OCI-LY1 (cell line): ENCODE measurements at regions not wholly inside any gene's neighbourhood (a gene's known extent, or its start where the extent isn't known, plus 50 kb on each side); places are given as distances from the start of the nearest gene placed in this dataset.

Source experiments
- H2AFZ ChIP-seq: fragments of 200-600 bp; sonication (generic), shearing (Covaris generic); 2 replicates; pipeline ENCODE4 v1.6.0; 2014; ENCODE audit warnings: antibody characterized with exemption, mild to moderate bottlenecking, low read length
- H3F3A ChIP-seq: fragments of 200-600 bp; sonication (generic), shearing (Covaris generic); 2 replicates; pipeline ENCODE4 v1.6.0; 2014; ENCODE audit warnings: mild to moderate bottlenecking, antibody characterized with exemption, low read length, moderate library complexity; ENCODE audit not compliant: insufficient read depth
- H3K27ac ChIP-seq: fragments of 200-600 bp; sonication (generic); 2 replicates; pipeline ENCODE4 v1.5.1; 2014; ENCODE audit warnings: low read length, mixed run types, mild to moderate bottlenecking, low read depth; ENCODE audit not compliant: poor library complexity, severe bottlenecking
- H3K27me3 ChIP-seq: fragments of 200-600 bp; sonication (generic); 2 replicates; pipeline ENCODE4 v1.6.0; 2014; ENCODE audit warnings: antibody characterized with exemption, mild to moderate bottlenecking, low read length, moderate library complexity; ENCODE audit not compliant: insufficient read depth
- H3K36me3 ChIP-seq: fragments of 200-600 bp; sonication (generic); 2 replicates; pipeline ENCODE4 v1.6.1; 2014; ENCODE audit warnings: mild to moderate bottlenecking, antibody characterized with exemption, low read length, moderate library complexity, mixed read lengths; ENCODE audit not compliant: insufficient read depth
- H3K4me1 ChIP-seq: fragments of 200-600 bp; sonication (generic); 2 replicates; pipeline ENCODE4 v1.5.1; 2014; ENCODE audit warnings: mild to moderate bottlenecking, low read length, moderate library complexity; ENCODE audit not compliant: insufficient read depth, severe bottlenecking
- H3K4me2 ChIP-seq: fragments of 200-600 bp; sonication (generic), shearing (Covaris generic); 2 replicates; pipeline ENCODE4 v1.6.1; 2014; ENCODE audit warnings: low read length
- H3K4me3 ChIP-seq: fragments of 200-600 bp; sonication (generic); 2 replicates; pipeline ENCODE4 v1.5.1; 2014; ENCODE audit warnings: low read length, low read depth, mild to moderate bottlenecking, mixed read lengths; ENCODE audit not compliant: poor library complexity, severe bottlenecking
- H3K79me2 ChIP-seq: fragments of 200-600 bp; shearing (Covaris generic); 2 replicates; pipeline ENCODE4 v1.6.1; 2016; ENCODE audit warnings: mixed run types, low read length, mixed read lengths; ENCODE audit not compliant: insufficient read depth
- H3K9ac ChIP-seq: fragments of 200-600 bp; sonication (generic), shearing (Covaris generic); 2 replicates; pipeline ENCODE4 v1.6.1; 2014; ENCODE audit warnings: mild to moderate bottlenecking, low read length, mixed read lengths
- H3K9me2 ChIP-seq: fragments of 200-600 bp; sonication (generic), shearing (Covaris generic); 2 replicates; pipeline ENCODE4 v1.6.1; 2014; ENCODE audit warnings: low read depth, mild to moderate bottlenecking, low read length, mixed read lengths
- H3K9me3 ChIP-seq: fragments of 200-600 bp; shearing (Covaris generic); 2 replicates; pipeline ENCODE4 v1.6.1; 2014; ENCODE audit warnings: low read length, mixed read lengths
- H4K20me1 ChIP-seq: fragments of 200-600 bp; sonication (generic), shearing (Covaris generic); 2 replicates; pipeline ENCODE4 v1.6.0; 2016; ENCODE audit warnings: mild to moderate bottlenecking, low read length; ENCODE audit not compliant: insufficient read depth
- CTCF ChIP-seq: fragments of 200-600 bp; sonication (generic), shearing (Covaris generic); IDR thresholded peaks from 2 replicates; pipeline ENCODE4 v1.5.1; 2017; ENCODE audit warnings: mild to moderate bottlenecking, antibody characterized with exemption, low read length, moderate library complexity, mixed read lengths
- EZH2 ChIP-seq: fragments of 200-600 bp; sonication (generic), shearing (Covaris generic); IDR thresholded peaks from 2 replicates; pipeline ENCODE4 v1.8.0; 2017; ENCODE audit warnings: borderline replicate concordance, mixed run types, mild to moderate bottlenecking, antibody characterized with exemption, low read length, moderate library complexity, mixed read lengths

- no peaks in the 10 kb centered on the region for H4K20me1 ChIP-seq
- H3K27me3 ChIP-seq: no peaks in the 10 kb centered on the region
- no peaks in the 10 kb centered on the region for H3K79me2 ChIP-seq
- no peaks in the 10 kb centered on the region for H3K9me2 ChIP-seq
- H3K9ac ChIP-seq: no peak overlapping the region
- H3K9me3 ChIP-seq: no peaks in the 10 kb centered on the region
- TF ChIP-seq EZH2: no peak
- TF ChIP-seq CTCF: no peak
- no peaks in the 10 kb centered on the region for H3K4me1 ChIP-seq
- H2AFZ ChIP-seq: no peak overlapping the region
- H3F3A ChIP-seq: no peaks in the 10 kb centered on the region
- no peak overlapping the region for H3K27ac ChIP-seq
- no peak overlapping the region for H3K4me3 ChIP-seq
- H3K36me3 ChIP-seq: no peaks in the 10 kb centered on the region
- no peak overlapping the region for H3K4me2 ChIP-seq
Measured at GRCh38 chr2:30371028-30371689, 75.9 kb upstream of the LCLAT1 start.

GRCh38 chr2:30371772-30372373, 75.2 kb upstream of the LCLAT1 start:
- H3K4me1 ChIP-seq: no peaks in the 10 kb centered on the region

GRCh38 chr2:30372826-30373225, 74.2 kb upstream of the LCLAT1 start:
- no peak for TF ChIP-seq EZH2
- no peak overlapping the region for H3K4me2 ChIP-seq
- no peak overlapping the region for H3K4me3 ChIP-seq
- no peaks in the 10 kb centered on the region for H3F3A ChIP-seq
- H3K9ac ChIP-seq: no peak overlapping the region
- H3K9me2 ChIP-seq: no peaks in the 10 kb centered on the region
- no peaks in the 10 kb centered on the region for H4K20me1 ChIP-seq
- no peaks in the 10 kb centered on the region for H3K27me3 ChIP-seq
- no peaks in the 10 kb centered on the region for H3K79me2 ChIP-seq
- no peaks in the 10 kb centered on the region for H3K4me1 ChIP-seq
- H3K27ac ChIP-seq: no peak overlapping the region
- H2AFZ ChIP-seq: no peak overlapping the region
- no peaks in the 10 kb centered on the region for H3K9me3 ChIP-seq
- H3K36me3 ChIP-seq: no peaks in the 10 kb centered on the region

More at GRCh38 chr2:30371772-30372373, 75.2 kb upstream of the LCLAT1 start:
- Histone ChIP-seq H3K4me2 (no peak overlapping the region), H2AFZ (no peak overlapping the region), H3K27ac (no peak overlapping the region), H3K27me3 (no peaks in the 10 kb centered on the region), H3K79me2 (no peaks in the 10 kb centered on the region), H3K9ac (no peak overlapping the region), H3K9me2 (no peaks in the 10 kb centered on the region), H3K9me3 (no peaks in the 10 kb centered on the region), H3F3A (no peaks in the 10 kb centered on the region), H4K20me1 (no peaks in the 10 kb centered on the region), H3K36me3 (no peaks in the 10 kb centered on the region), H3K4me3 (no peak overlapping the region)
- TF ChIP-seq EZH2: no peak
- no peak for TF ChIP-seq CTCF
